ENCODE measurements at regions not wholly inside any gene's neighbourhood (a gene's known extent, or its start where the extent isn't known, plus 50 kb on each side); places are given as distances from the start of the nearest gene placed in this dataset.

- no peak for TF ChIP-seq CEBPZ (IDR thresholded peaks at IDR 0.05; ENCODE audit: low read depth, low read length)
- no peak for TF ChIP-seq ELK1 (IDR thresholded peaks at IDR 0.05; ENCODE audit: low read depth, low read length)
Measured at GRCh38 chrX:121323337-121323736, 275.9 kb downstream of the GLUD2 start (continued).

DNA sequence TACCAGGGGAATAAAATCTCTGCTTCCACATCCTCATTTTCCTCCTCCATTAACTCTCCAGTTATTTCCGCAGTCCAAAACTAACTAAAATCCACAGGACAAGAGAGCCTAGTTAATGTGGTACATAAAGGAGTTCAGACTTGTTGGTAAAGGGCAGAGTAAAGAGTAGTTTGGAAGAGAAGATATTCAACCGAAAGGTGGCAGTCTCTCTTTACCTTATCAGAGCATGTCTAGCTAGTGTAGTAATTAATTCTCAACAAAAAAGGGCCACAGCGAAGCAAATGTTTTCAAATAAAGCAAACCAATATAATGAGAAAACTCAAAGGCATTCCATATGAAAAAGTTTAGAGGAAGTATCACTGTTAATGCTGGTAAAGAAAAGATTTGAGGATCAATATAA lies 286.5 kb downstream of the GLUD2 start:
- ChIA-PET SMC1A (ENCODE audit: uncharacterized antibody, unreplicated experiment) (interaction anchor here (0.9 kb wide), 1 partner anchor 12 kb away, joined by 3 read pairs; no protein-coding TSS in a partner anchor), RAD21 (ENCODE audit: unreplicated experiment) (no interaction called here), CTCF (interaction anchor here (0.9 to 2.7 kb wide), 3 partner anchors 9 to 20 kb away, joined by 3 to 12 read pairs (median 4); no protein-coding TSS in a partner anchor), POLR2A (no interaction called here)
- no TSS peak for BruUV-seq (replicated peaks)
- no peak for DNase-seq (ENCODE audit: low read depth, low spot score)
- TF ChIP-seq RAD21 (IDR thresholded peaks at IDR 0.05; ENCODE audit: insufficient read depth, low read depth, low read length) (peak; percentile 54), CTCF (IDR thresholded peaks at IDR 0.05 in 2 of 3, conservative IDR thresholded peaks at IDR 0.05 in 1 of 3; ENCODE audit: control insufficient read depth in 2 of 3, extremely low read depth in 1 of 3, insufficient read depth in 1 of 3, low read depth in 3 of 3, low read length in 3 of 3) (peak in 1 of 3 experiments; percentile 14; a peak in 2 of 6 replicates)
- TF ChIP-seq, protein P1, sequence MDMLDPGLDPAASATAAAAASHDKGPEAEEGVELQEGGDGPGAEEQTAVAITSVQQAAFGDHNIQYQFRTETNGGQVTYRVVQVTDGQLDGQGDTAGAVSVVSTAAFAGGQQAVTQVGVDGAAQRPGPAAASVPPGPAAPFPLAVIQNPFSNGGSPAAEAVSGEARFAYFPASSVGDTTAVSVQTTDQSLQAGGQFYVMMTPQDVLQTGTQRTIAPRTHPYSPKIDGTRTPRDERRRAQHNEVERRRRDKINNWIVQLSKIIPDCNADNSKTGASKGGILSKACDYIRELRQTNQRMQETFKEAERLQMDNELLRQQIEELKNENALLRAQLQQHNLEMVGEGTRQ (IDR thresholded peaks at IDR 0.05; ENCODE audit: borderline replicate concordance, low read depth, low read length): no peak
- Histone ChIP-seq H3K36me3 (ENCODE audit: control insufficient read depth in 2 of 2, insufficient read depth in 2 of 2, low read length in 1 of 2) (no peaks in the 10 kb centered on the region), H3K27ac (ENCODE audit: control insufficient read depth, insufficient read depth) (no peak overlapping the region), H3K4me1 (ENCODE audit: control insufficient read depth, insufficient read depth, low read length) (no peaks in the 10 kb centered on the region), H3K4me2 (ENCODE audit: control insufficient read depth, insufficient read depth) (no peak overlapping the region), H3K79me2 (ENCODE audit: control insufficient read depth, insufficient read depth, low read length) (no peaks in the 10 kb centered on the region), H3K9me3 (replicated peaks; ENCODE audit: control insufficient read depth, insufficient read depth, low read length) (no peaks in the 10 kb centered on the region), H4K20me1 (ENCODE audit: control insufficient read depth, insufficient read depth) (no peaks in the 10 kb centered on the region), H3K27me3 (replicated peaks in 1 of 2; ENCODE audit: control insufficient read depth in 2 of 2, insufficient read depth in 2 of 2, low read length in 1 of 2) (no peaks in the 10 kb centered on the region), H3K4me3 (no peak overlapping the region), H2AFZ (ENCODE audit: control insufficient read depth, low read depth, low read length) (no peak overlapping the region), H3K9ac (ENCODE audit: control insufficient read depth, insufficient read depth, low read length) (no peak overlapping the region)
- WGBS (ENCODE audit: insufficient coverage, insufficient replicate concordance, low lambda C conversion rate, missing lambda C conversion rate): 36% methylated on average over 3 of the region's 3 CpGs
- in situ Hi-C loops (cut with MboI) (no loop called here), intact Hi-C loops (cut with micrococcal nuclease; ENCODE audit: unreplicated experiment) (no loop called here)
- FAIRE-seq: no peak
- no peak for ATAC-seq

Data from GM12878 (cell line).